ENCODE measurements at regions not wholly inside any gene's neighbourhood (a gene's known extent, or its start where the extent isn't known, plus 50 kb on each side); places are given as distances from the start of the nearest gene placed in this dataset.

- TF ChIP-seq CTCF (IDR thresholded peaks at IDR 0.05) (no peak), POLR2A (IDR thresholded peaks at IDR 0.05) (no peak)
Measured at GRCh38 chr17:79136596-79136995, 62.0 kb downstream of the ENGASE start.
